GM18907 (cell line): ENCODE measurements at regions not wholly inside any gene's neighbourhood (a gene's known extent, or its start where the extent isn't known, plus 50 kb on each side); places are given as distances from the start of the nearest gene placed in this dataset.
"Not testable (repeated sequence)": the region's sequence is repeated elsewhere in the genome, so short reads cannot be mapped to it uniquely, and the experiment has no call there.

ENCODE experiments used
- ATAC-seq: cut with Tn5 transposase; IDR thresholded peaks from one replicate; pipeline ENCODE4 v1.9.1; 2021; ENCODE audit warnings: mild to moderate bottlenecking, moderate library complexity; ENCODE audit not compliant: unreplicated experiment

GRCh38 chr2:234375176-234375880 is 121.6 kb downstream of the ARL4C start:
- ATAC-seq, result no peak

DNA sequence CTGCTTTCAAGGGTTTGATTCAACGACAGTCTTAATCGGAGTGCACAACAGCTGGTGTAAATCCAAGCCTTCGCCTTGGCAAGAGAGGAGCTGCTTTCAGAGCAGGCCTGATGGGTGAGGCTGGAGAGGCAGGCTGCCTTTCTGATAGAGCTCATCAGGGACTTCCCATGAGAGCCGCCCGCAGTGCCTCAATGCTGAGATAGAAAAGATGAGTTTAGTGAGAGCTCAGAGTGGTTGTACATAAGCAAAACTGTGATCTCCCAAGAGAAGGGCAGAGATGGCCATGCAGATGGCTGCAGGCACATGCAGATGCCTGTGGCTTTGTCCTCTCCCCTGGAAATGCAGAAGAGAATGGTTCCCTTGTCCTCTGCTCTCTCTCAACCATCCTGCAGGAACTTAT is 122.1 kb downstream of the ARL4C start:
- no peak for ATAC-seq

GRCh38 chr2:234374150-234374508 is 122.8 kb downstream of the ARL4C start:
- ATAC-seq, result no peak

DNA sequence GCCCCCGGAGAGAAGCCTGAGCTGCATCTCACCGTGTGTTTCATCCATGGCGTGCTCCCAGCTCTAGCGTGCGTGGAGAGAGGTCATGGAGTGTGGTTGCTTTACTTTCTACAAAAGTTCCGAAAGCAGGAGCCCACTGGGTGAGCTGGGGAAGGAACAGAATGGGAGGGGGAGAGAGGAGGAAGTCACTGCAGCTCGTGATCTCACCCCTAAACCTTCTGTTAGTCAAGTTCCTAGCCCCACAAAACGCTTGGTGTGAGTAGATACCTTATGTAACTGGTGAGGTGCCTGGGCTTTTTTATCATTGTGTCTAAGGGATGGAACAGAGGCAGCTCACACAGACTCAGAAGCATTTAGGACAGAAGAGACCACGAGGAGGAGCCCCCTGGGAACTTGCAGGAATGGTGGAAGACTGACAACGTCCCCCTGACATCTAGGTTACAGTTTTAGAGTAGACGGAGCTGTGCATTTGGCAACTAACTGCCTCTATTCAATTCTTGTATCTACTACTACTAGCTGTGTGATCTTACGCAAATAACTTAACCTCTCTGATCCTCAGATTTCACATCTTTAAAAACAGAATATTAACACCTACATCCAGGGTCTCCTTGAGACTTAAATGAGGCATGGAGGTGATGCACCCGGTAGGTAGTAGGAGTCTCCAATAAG is 123.3 kb downstream of the ARL4C start:
- ATAC-seq, result no peak

DNA sequence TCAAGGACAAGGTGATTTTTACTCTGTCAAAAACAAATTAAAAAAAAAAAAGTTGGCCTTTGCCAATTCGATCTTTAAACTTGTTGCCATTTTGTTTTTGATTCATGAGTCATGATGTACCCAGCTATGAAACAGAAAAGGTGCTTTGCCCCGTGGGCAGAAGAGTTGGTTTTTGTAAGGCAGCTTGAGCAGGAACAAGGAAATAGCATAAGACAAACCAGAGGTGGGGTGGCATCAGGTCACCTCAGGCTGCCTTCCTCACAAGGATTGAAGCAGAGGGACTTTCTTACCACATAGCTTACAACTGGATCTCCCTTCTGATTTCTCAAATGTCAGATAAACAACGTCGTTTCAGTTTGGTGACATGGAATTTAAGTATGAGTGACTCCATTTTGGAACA is 123.8 kb downstream of the ARL4C start:
- ATAC-seq, result no peak

DNA sequence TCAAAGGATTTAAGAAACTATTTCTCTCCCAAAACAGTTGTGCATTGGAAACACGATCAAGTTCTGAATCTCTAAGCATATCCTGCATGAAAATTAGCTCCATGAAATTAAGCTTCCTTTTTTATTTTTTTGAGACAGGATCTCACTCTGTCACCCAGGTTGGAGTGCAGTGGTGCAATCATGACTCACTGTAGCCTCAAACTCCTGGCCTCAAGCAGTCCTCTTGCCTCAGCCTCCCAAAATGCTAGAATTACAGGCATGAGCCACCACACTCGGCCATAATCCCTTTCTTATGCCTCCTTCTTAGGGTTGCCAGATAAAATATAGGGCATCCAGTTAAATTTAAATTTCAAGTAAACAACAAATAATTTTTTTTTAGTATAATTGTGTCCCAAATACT is 124.4 kb downstream of the ARL4C start:
- no peak for ATAC-seq

DNA sequence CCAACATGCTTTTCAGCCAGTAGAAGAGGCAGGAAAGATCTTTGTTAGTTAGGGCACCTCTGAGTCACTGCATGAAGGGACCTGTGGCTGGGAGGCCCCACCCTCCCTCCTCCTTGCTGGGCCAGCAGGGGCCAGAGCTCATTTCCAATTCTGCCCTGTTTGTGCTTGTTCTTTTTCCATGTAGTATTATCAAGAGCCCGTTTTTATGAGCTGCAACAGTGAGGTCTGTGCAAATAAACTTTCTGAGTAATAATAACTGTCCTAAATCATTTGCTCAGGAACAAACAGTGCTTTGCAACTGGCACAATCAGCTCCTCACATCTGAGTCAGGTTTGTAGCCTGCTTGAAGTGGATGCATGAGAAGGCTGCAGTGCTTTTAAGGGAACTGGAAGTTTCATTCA is 128.0 kb downstream of the ARL4C start:
- ATAC-seq, result no peak

- no peak for ATAC-seq
These were observed 130.0 kb downstream of the ARL4C start for GRCh38 chr2:234366891-234367290.

DNA sequence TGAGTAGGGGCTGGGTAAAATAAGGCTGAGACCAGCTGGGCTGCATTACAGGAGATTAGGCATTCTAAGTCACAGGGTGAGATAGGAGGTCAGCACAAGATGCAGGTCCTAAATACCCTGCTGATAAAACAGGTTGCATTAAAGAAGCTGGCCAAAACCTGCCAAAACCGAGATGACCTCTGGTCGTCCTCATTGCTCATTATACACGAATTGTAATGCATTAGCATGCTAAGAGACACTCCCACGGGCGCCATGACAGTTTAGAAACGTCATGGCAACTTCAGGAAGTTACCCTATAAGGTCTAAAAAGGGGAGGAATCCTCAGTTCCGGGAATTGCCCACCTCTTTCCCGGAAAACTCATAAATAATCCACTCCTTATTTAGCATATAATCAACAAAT is 132.2 kb downstream of the ARL4C start:
- no peak for ATAC-seq

- ATAC-seq, result no peak
These were observed 133.1 kb downstream of the ARL4C start for GRCh38 chr2:234363647-234364294.

DNA sequence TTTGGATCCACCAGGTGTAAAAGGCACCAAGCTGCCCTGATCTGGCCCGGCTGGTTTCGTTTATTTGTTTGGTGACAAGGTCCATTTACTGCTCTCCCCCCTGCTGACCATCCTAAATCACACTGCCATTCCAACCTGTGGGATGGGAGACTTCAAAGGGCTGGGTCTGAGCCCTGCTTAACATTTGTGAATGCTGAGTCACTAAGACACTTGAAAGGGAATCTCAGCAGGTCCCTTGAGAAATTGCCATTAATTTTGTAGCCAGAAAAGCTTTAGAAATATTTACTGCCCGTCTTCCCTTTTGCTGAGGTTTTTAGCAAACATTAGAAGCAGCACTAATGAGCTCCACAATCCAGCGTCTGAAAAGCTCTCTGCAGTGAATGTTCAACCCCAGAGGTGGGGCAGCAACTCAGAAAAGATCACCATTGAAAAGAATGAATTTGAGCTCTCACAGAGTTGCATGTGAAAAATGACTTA is 133.8 kb downstream of the ARL4C start:
- ATAC-seq, result no peak

- not testable (repeated sequence) for ATAC-seq
These were observed 136.4 kb downstream of the ARL4C start for GRCh38 chr2:234360313-234360975.

DNA sequence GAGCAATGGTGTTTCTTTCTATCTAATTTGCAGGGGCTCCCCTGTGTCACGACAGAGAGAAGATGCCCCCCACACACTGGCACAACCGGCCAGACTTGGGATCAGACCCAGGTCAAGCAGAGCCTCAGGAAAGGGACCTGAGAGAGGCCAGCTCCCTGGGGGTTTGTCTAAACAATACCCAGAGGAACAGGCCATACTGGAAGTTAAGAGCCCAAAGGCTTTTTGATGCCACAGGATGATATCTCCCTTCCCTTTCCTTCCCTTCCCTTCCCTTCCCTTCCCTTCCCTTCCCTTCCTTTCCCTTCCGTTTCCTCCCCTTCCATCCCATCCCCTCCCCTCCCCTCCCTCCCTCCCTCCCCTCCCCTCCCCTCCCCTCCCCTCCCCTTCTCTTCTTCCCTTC is 139.2 kb downstream of the ARL4C start:
- ATAC-seq, result no peak

DNA sequence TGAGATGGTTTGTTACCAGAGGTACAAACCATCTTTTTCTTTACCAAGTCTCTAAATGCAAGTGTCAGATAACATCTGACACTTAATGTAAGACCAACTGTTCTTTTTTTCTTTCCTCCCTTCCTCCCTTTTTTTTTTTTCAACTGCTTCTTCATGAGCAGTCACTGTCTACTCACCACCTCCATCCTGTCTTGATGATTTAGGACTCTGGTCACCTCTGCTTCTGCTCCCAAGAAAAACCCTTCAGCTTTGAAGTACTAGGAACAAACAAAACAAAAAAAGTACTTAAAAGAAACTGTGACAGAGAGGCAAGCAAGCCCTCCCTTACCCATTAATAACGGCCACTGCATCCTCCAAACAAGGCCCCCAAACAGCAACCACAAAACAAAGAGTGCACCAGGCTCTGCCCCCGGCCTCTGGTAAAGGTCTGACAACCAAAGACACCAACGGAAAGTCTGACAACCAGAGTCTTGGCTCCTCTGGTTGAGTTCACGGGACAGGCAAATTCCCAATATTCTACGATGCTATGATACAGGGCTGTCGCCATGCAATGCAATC is 141.0 kb downstream of the ARL4C start:
- ATAC-seq, result no peak

DNA sequence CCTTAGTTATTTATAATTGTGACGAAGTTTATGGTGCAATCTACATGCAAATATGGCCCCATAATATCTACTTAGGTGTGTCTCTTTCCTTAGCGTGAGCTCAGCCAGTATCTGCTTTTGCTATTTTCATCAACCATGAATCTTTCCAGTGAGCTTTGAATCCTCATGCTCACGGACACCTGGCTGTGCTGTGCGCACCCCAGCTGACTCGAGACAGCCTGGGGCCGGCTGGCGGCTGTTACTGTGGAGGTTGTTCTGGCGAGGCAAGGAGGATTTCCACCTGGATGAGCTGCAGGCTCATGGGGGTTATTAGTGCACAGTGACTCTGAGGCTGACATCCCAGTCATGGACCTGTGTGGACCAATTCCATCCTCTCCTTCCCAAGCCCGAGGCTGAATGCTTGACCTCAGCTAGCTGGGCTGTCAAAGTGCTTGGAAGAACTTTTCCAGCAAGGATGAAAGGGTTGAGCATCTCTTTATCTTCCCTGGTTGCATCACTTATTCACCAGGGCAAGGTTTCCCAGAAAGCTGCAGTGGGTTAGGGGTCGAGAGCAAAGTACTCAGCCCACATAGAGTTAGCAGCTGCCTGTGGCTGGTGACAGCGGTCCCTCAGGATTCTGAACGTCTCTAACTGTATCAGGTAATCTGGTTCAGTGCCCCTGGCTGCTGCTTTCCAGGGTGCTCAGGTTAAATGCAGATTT is 141.7 kb downstream of the ARL4C start:
- ATAC-seq, result no peak

DNA sequence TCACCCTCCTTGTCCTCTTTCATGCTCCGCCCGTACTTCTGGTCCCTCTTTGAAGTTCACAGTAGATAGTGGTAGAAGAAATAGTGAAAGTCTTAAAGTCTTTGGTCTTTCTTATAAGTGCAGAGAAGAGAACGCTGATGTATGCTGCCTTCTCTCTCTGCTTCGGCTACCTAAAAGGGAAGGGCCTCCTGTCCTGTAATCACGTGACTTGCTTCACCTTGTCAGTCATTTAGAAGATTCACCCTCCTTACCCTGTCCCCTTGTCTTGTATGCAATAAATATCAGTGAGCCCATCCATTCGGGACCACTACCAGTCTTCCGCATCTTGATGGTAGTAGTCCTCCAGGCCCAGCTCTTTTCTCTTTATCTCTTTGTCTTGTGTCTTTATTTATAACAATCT is 144.6 kb downstream of the ARL4C start:
- no peak for ATAC-seq

DNA sequence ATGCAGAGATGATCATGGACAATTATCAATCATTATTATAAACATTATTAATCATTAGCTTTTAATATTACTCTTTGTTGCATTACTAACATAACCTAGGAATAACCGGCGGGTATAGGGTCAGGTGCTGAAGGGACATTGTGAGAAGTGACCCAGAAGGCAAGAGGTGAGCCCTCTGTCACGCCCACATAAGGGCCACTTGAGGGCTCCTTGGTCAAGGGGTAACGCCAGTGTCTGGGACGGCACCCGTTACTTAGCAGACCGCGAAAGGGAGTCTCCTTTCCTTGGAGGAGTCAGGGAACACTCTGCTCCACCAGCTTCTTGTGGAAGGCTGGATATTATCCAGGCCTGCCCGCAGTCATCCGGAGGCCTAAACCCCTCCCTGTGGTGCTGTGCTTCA is 145.0 kb downstream of the ARL4C start:
- not testable (repeated sequence) for ATAC-seq

DNA sequence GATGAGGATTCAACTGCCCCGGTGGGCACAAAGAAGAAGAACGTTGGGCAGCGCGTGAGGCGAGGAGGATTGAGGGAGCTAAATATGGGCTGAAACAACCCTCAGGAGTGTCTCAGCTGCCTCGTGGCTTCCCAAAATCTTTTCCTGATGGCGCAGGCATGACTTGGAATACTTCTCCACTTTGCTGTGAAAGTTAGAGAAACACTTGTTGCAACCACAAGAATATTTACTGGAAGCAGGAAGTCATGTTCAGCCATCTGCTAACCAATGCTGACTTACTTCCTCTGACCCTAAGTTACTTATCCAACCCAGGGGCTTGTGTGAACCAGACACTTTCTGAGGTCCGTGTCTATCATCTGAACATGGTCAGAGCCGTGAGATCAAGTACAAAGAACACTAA is 148.8 kb downstream of the ARL4C start:
- ATAC-seq, result no peak

- no peak for ATAC-seq
These were observed 151.0 kb downstream of the ARL4C start for GRCh38 chr2:234345921-234346320.

- ATAC-seq, result no peak
These were observed 152.9 kb downstream of the ARL4C start for GRCh38 chr2:234344012-234344411.

- ATAC-seq, result no peak
These were observed 153.5 kb downstream of the ARL4C start for GRCh38 chr2:234343372-234343771.
